ENCODE measurements at regions not wholly inside any gene's neighbourhood (a gene's known extent, or its start where the extent isn't known, plus 50 kb on each side); places are given as distances from the start of the nearest gene placed in this dataset.

- no peak for TF ChIP-seq POLR2A (IDR thresholded peaks at IDR 0.05)
- TF ChIP-seq CTCF (IDR thresholded peaks at IDR 0.05) = peak in 11 of 12 donors; percentile 16 to 48 (median 35)
- H3K4me1 ChIP-seq = no peaks in the 10 kb centered on the region
- peaks cover 0 to 8% (median 0%) of the 10 kb centered on the region in 12 donors for H3K9me3 ChIP-seq
- peaks cover 0 to 32% (median 7%) of the 10 kb centered on the region in 9 donors for H3K27me3 ChIP-seq
- ATAC-seq (no peak), DNase-seq (no peak)
- no peak overlapping the region for H3K4me3 ChIP-seq
- 6 to 36% (median 10%) methylated on average over 1 of the region's 1 CpG for WGBS, 4 donors
- intact Hi-C loops (cut with DNase I) = no loop called here
- no peak overlapping the region for H3K27ac ChIP-seq
- no peaks in the 10 kb centered on the region for H3K36me3 ChIP-seq
These were observed 138.0 kb downstream of the AACS start for GRCh38 chr12:125203145-125203765.

GRCh38 chr12:125205386-125205785 is 140.2 kb downstream of the AACS start:
- no peak overlapping the region for H3K4me3 ChIP-seq
- no peaks in the 10 kb centered on the region for H3K36me3 ChIP-seq
- H3K27ac ChIP-seq = no peak overlapping the region
- intact Hi-C loops (cut with DNase I) = no loop called here
- ATAC-seq = no peak
- 57 to 67% (median 62%) methylated on average over 4 to 5 of the region's 5 CpGs for WGBS, 4 donors
- peaks cover 0 to 8% (median 0%) of the 10 kb centered on the region in 12 donors for H3K9me3 ChIP-seq
- H3K27me3 ChIP-seq = peaks cover 0 to 21% (median 5%) of the 10 kb centered on the region in 9 donors
- no peak for TF ChIP-seq POLR2A (IDR thresholded peaks at IDR 0.05)
- no peak for TF ChIP-seq CTCF (IDR thresholded peaks at IDR 0.05)
- DNase-seq = no peak
- H3K4me1 ChIP-seq = no peaks in the 10 kb centered on the region

- ATAC-seq (no peak), DNase-seq (no peak)
- H3K36me3 ChIP-seq = no peaks in the 10 kb centered on the region
- H3K9me3 ChIP-seq = peaks cover 0 to 6% (median 0%) of the 10 kb centered on the region in 12 donors
- no peak overlapping the region for H3K4me3 ChIP-seq
- H3K4me1 ChIP-seq = no peaks in the 10 kb centered on the region
- WGBS, 4 donors = 66 to 75% (median 72%) methylated on average over 9 of the region's 9 CpGs
- TF ChIP-seq CTCF (IDR thresholded peaks at IDR 0.05) = no peak
- no peak for TF ChIP-seq POLR2A (IDR thresholded peaks at IDR 0.05)
- H3K27ac ChIP-seq = no peak overlapping the region
- intact Hi-C loops (cut with DNase I) = no loop called here
- H3K27me3 ChIP-seq = peaks cover 0 to 28% (median 5%) of the 10 kb centered on the region in 9 donors
These were observed 141.5 kb downstream of the AACS start for GRCh38 chr12:125206711-125207110.

- Histone ChIP-seq H3K9me3 (no peaks in the 10 kb centered on the region), H3K27ac (no peak overlapping the region), H3K27me3 (peaks cover 0 to 29% (median 5%) of the 10 kb centered on the region in 9 donors), H3K4me1 (no peaks in the 10 kb centered on the region), H3K4me3 (no peak overlapping the region), H3K36me3 (no peaks in the 10 kb centered on the region)
- no peak for DNase-seq
- 50 to 63% (median 53%) methylated on average over 5 of the region's 5 CpGs for WGBS, 4 donors
- no peak for ATAC-seq
- intact Hi-C loops (cut with DNase I) = no loop called here
- TF ChIP-seq POLR2A (IDR thresholded peaks at IDR 0.05) (no peak), CTCF (IDR thresholded peaks at IDR 0.05) (no peak)
These were observed 143.1 kb downstream of the AACS start for GRCh38 chr12:125208334-125208733.

All from heart left ventricle (tissue), 16 donors.